Activated naive CD4-positive, alpha-beta T cell treated with anti-CD3 and anti-CD28 coated beads for 36 hours (primary cell): ENCODE measurements at regions not wholly inside any gene's neighbourhood (a gene's known extent, or its start where the extent isn't known, plus 50 kb on each side); places are given as distances from the start of the nearest gene placed in this dataset.

Experiments
- CTCF ChIA-PET: fragments of 350-600 bp; sonication (Branson Sonifier 250); formaldehyde crosslinking; loops from one replicate; lab custom pipeline; 2021; ENCODE audit warnings: antibody characterized with exemption; lab: Charles Lee
- DNase-seq: peaks from one replicate; pipeline ENCODE4 v3.0.0-alpha.2; 2020
- H3K27ac Mint-ChIP-seq: one replicate; pipeline ENCODE4 v1.8.0; 2021; ENCODE audit warnings: mild to moderate bottlenecking, mixed read lengths
- H3K27me3 Mint-ChIP-seq: one replicate; pipeline ENCODE4 v1.8.0; 2021; ENCODE audit warnings: low read depth, mixed read lengths
- H3K36me3 Mint-ChIP-seq: one replicate; pipeline ENCODE4 v1.8.0; 2021; ENCODE audit warnings: low read depth, mixed read lengths
- H3K4me1 Mint-ChIP-seq: one replicate; pipeline ENCODE4 v1.8.0; 2021; ENCODE audit warnings: low read depth, mixed read lengths
- H3K4me3 Mint-ChIP-seq: one replicate; pipeline ENCODE4 v1.8.0; 2021; ENCODE audit warnings: mild to moderate bottlenecking, moderate library complexity, mixed read lengths
- H3K9me3 Mint-ChIP-seq: one replicate; pipeline ENCODE4 v1.8.0; 2021; ENCODE audit warnings: mixed read lengths
- intact Hi-C: fragments of 100-400 bp; cut with micrococcal nuclease; formaldehyde crosslinking; loops from one replicate; pipeline ENCODE4 v1.15.1; 2023

GRCh38 chr6:11358904-11359830 is 126.7 kb upstream of the NEDD9 start:
- CTCF ChIA-PET: interaction anchor here (2.3 kb wide), 1 partner anchor 101 kb away, joined by 6 read pairs; no protein-coding TSS in a partner anchor
- H3K9me3 Mint-ChIP-seq: peaks cover 17% of the 10 kb centered on the region
- H3K4me1 Mint-ChIP-seq: peaks cover 91% of the 10 kb centered on the region
- no peak overlapping the region for H3K4me3 Mint-ChIP-seq
- H3K27me3 Mint-ChIP-seq: no peaks in the 10 kb centered on the region
- peaks cover 53% of the 10 kb centered on the region for H3K36me3 Mint-ChIP-seq
- no peak overlapping the region for H3K27ac Mint-ChIP-seq
- DNase-seq: no peak
- intact Hi-C loops: no loop called here

GRCh38 chr6:11357285-11357684 is 124.8 kb upstream of the NEDD9 start:
- Mint-ChIP-seq H3K4me1 (peaks cover 91% of the 10 kb centered on the region), H3K27ac (no peak overlapping the region), H3K36me3 (peaks cover 55% of the 10 kb centered on the region), H3K9me3 (peaks cover 17% of the 10 kb centered on the region), H3K4me3 (no peak overlapping the region), H3K27me3 (no peaks in the 10 kb centered on the region)
- CTCF ChIA-PET: interaction anchor here (1.2 kb wide), 1 partner anchor 11 kb away, joined by 3 read pairs; no protein-coding TSS in a partner anchor
- intact Hi-C loops: no loop called here
- DNase-seq: no peak

GRCh38 chr6:11356404-11357155 is 124.1 kb upstream of the NEDD9 start:
- Mint-ChIP-seq H3K9me3 (peaks cover 17% of the 10 kb centered on the region), H3K36me3 (peaks cover 56% of the 10 kb centered on the region), H3K27ac (peak overlapping the region; percentile 8), H3K4me1 (peaks cover 90% of the 10 kb centered on the region), H3K27me3 (no peaks in the 10 kb centered on the region), H3K4me3 (no peak overlapping the region)
- no peak for DNase-seq
- CTCF ChIA-PET: interaction anchor here (3.6 kb wide), 1 partner anchor 11 kb away, joined by 18 read pairs; no protein-coding TSS in a partner anchor
- intact Hi-C loops: no loop called here

GRCh38 chr6:11353921-11354389 is 121.5 kb upstream of the NEDD9 start:
- Mint-ChIP-seq H3K36me3 (peaks cover 54% of the 10 kb centered on the region), H3K9me3 (no peaks in the 10 kb centered on the region), H3K27me3 (no peaks in the 10 kb centered on the region), H3K4me3 (peak overlapping the region; percentile 54), H3K4me1 (peaks cover 82% of the 10 kb centered on the region), H3K27ac (peak overlapping the region; percentile 96)
- CTCF ChIA-PET: interaction anchor here (0.7 to 3.6 kb wide), 12 partner anchors 10 to 142 kb away, joined by 3 to 18 read pairs (median 4); no protein-coding TSS in a partner anchor
- intact Hi-C loops: loop anchor here (1.0 to 2.0 kb wide), 8 partner anchors 10 to 181 kb away; partner anchors contain the start of gene NEDD9
- peak; percentile 93 for DNase-seq

- Mint-ChIP-seq H3K36me3 (peaks cover 40% of the 10 kb centered on the region), H3K4me1 (peaks cover 87% of the 10 kb centered on the region), H3K4me3 (no peak overlapping the region), H3K27me3 (no peaks in the 10 kb centered on the region), H3K9me3 (no peaks in the 10 kb centered on the region), H3K27ac (peak overlapping the region; percentile 34)
- intact Hi-C loops: no loop called here
- DNase-seq: no peak
- CTCF ChIA-PET: interaction anchor here (0.6 kb wide), 1 partner anchor 119 kb away, joined by 3 read pairs; no protein-coding TSS in a partner anchor
Observed at GRCh38 chr6:11350294-11350693, 117.8 kb upstream of the NEDD9 start.

- Mint-ChIP-seq H3K36me3 (peaks cover 40% of the 10 kb centered on the region), H3K9me3 (no peaks in the 10 kb centered on the region), H3K4me1 (peaks cover 87% of the 10 kb centered on the region), H3K4me3 (no peak overlapping the region), H3K27me3 (no peaks in the 10 kb centered on the region), H3K27ac (no peak overlapping the region)
- CTCF ChIA-PET: interaction anchor here (0.6 kb wide), 1 partner anchor 119 kb away, joined by 3 read pairs; no protein-coding TSS in a partner anchor
- intact Hi-C loops: no loop called here
- DNase-seq: no peak
Observed at GRCh38 chr6:11349880-11350279, 117.4 kb upstream of the NEDD9 start.

- H3K4me3 Mint-ChIP-seq: no peak overlapping the region
- no peaks in the 10 kb centered on the region for H3K27me3 Mint-ChIP-seq
- no peaks in the 10 kb centered on the region for H3K9me3 Mint-ChIP-seq
- no peak overlapping the region for H3K27ac Mint-ChIP-seq
- CTCF ChIA-PET: interaction anchor here (1.0 to 1.3 kb wide), 3 partner anchors 11 to 172 kb away, joined by 3 read pairs; no protein-coding TSS in a partner anchor
- DNase-seq: no peak
- intact Hi-C loops: no loop called here
- peaks cover 86% of the 10 kb centered on the region for H3K4me1 Mint-ChIP-seq
- H3K36me3 Mint-ChIP-seq: peaks cover 30% of the 10 kb centered on the region
Observed at GRCh38 chr6:11346516-11346915, 114.0 kb upstream of the NEDD9 start.

- no peak for DNase-seq
- Mint-ChIP-seq H3K4me1 (peaks cover 89% of the 10 kb centered on the region), H3K27me3 (no peaks in the 10 kb centered on the region), H3K4me3 (no peak overlapping the region), H3K27ac (no peak overlapping the region), H3K36me3 (peaks cover 30% of the 10 kb centered on the region), H3K9me3 (no peaks in the 10 kb centered on the region)
- intact Hi-C loops: no loop called here
- CTCF ChIA-PET: interaction anchor here (0.9 to 1.0 kb wide), 3 partner anchors 18 to 151 kb away, joined by 3 to 4 read pairs (median 3); no protein-coding TSS in a partner anchor
Observed at GRCh38 chr6:11345536-11345935, 113.1 kb upstream of the NEDD9 start.

- Mint-ChIP-seq H3K27me3 (no peaks in the 10 kb centered on the region), H3K36me3 (peaks cover 27% of the 10 kb centered on the region), H3K9me3 (peaks cover 4% of the 10 kb centered on the region), H3K27ac (peak overlapping the region; percentile 81), H3K4me1 (peaks cover 86% of the 10 kb centered on the region), H3K4me3 (no peak overlapping the region)
- CTCF ChIA-PET: interaction anchor here (0.6 to 1.0 kb wide), 3 partner anchors 10 to 199 kb away, joined by 3 to 7 read pairs (median 5); no protein-coding TSS in a partner anchor
- DNase-seq: no peak
- intact Hi-C loops: loop anchor here (1.0 kb wide), 4 partner anchors 20 to 38 kb away; no protein-coding TSS in a partner anchor
Observed at GRCh38 chr6:11343963-11344723, 111.7 kb upstream of the NEDD9 start.

GRCh38 chr6:11341867-11342266 is 109.4 kb upstream of the NEDD9 start:
- Mint-ChIP-seq H3K9me3 (peaks cover 4% of the 10 kb centered on the region), H3K36me3 (peaks cover 32% of the 10 kb centered on the region), H3K4me3 (no peak overlapping the region), H3K4me1 (peaks cover 65% of the 10 kb centered on the region), H3K27ac (no peak overlapping the region), H3K27me3 (no peaks in the 10 kb centered on the region)
- CTCF ChIA-PET: interaction anchor here (0.7 to 1.4 kb wide), 3 partner anchors 13 to 155 kb away, joined by 3 to 4 read pairs (median 4); no protein-coding TSS in a partner anchor
- no peak for DNase-seq
- intact Hi-C loops: no loop called here

- H3K4me3 Mint-ChIP-seq: no peak overlapping the region
- peaks cover 32% of the 10 kb centered on the region for H3K36me3 Mint-ChIP-seq
- peaks cover 60% of the 10 kb centered on the region for H3K4me1 Mint-ChIP-seq
- intact Hi-C loops: no loop called here
- no peak for DNase-seq
- H3K27me3 Mint-ChIP-seq: no peaks in the 10 kb centered on the region
- peaks cover 4% of the 10 kb centered on the region for H3K9me3 Mint-ChIP-seq
- CTCF ChIA-PET: interaction anchor here (1.4 kb wide), 1 partner anchor 155 kb away, joined by 4 read pairs; no protein-coding TSS in a partner anchor
- H3K27ac Mint-ChIP-seq: peak overlapping the region; percentile 51
Observed at GRCh38 chr6:11341303-11341702, 108.8 kb upstream of the NEDD9 start.
